Upper lobe of left lung (tissue), 6 donors: ENCODE measurements at regions not wholly inside any gene's neighbourhood (a gene's known extent, or its start where the extent isn't known, plus 50 kb on each side); places are given as distances from the start of the nearest gene placed in this dataset.

Experiments
- ATAC-seq, 2 donors: fragments of 200-7000 bp; cut with Tn5 transposase; one replicate each; pipeline ENCODE4 v1.9.1; 2022; ENCODE audit warnings: mild to moderate bottlenecking in 2 of 2, moderate library complexity in 2 of 2; ENCODE audit not compliant: low FRiP score in 2 of 2
- DNase-seq, 2 donors: peaks; one replicate each; pipeline ENCODE4 v3.0.0-alpha.2; 2019 to 2020
- H3K27ac ChIP-seq, 4 donors: fragments of 200-600 bp; sonication (generic); one replicate each; pipeline ENCODE4 v1.5.1; 2016 to 2019
- H3K27me3 ChIP-seq, 4 donors: fragments of 200-600 bp; sonication (generic); one replicate each; pipeline ENCODE4 v1.5.1; 2017 to 2019
- H3K36me3 ChIP-seq, 4 donors: fragments of 200-600 bp; sonication (generic); one replicate each; pipeline ENCODE4 v1.5.1; 2016 to 2019
- H3K4me1 ChIP-seq, 4 donors: fragments of 200-600 bp; sonication (generic); one replicate each; pipeline ENCODE4 v1.5.1; 2018 to 2019
- H3K4me3 ChIP-seq, 4 donors: fragments of 200-600 bp; sonication (generic); one replicate each; pipeline ENCODE4 v1.5.1; 2017 to 2019; ENCODE audit warnings: mild to moderate bottlenecking in 2 of 4, moderate library complexity in 1 of 4
- H3K9me3 ChIP-seq, 4 donors: fragments of 200-600 bp; sonication (generic); one replicate each; pipeline ENCODE4 v1.5.1; 2018 to 2019
- CTCF ChIP-seq, 6 experiments: fragments of 450-650 bp in 4 of 6; fragments of 200-600 bp in 2 of 6; sonication (generic) in 2 of 6; IDR thresholded peaks; one replicate each; pipeline ENCODE4 v1.5.1; 2016 to 2019; ENCODE audit warnings: antibody characterized with exemption in 6 of 6
- EP300 ChIP-seq, 4 donors: sonication (generic); formaldehyde crosslinking; IDR thresholded peaks; one replicate each; pipeline ENCODE4 v1.5.1; 2017; ENCODE audit warnings: antibody characterized with exemption in 4 of 4, control low read depth in 2 of 4
- POLR2A ChIP-seq, 4 donors: fragments of 450-650 bp; IDR thresholded peaks; one replicate each; pipeline ENCODE4 v1.5.1; 2016 to 2017; ENCODE audit warnings: antibody characterized with exemption in 4 of 4, mild to moderate bottlenecking in 2 of 4
- POLR2AphosphoS5 ChIP-seq, 2 donors: sonication (generic); formaldehyde crosslinking; IDR thresholded peaks; one replicate each; pipeline ENCODE4 v1.5.1; 2017; ENCODE audit warnings: antibody characterized with exemption in 2 of 2
- WGBS, 2 donors: methylation state at CpG; one replicate each; pipeline ENCODE4 v1.1.5; 2017 to 2018; 5-methylcytosine and 5-hydroxymethylcytosine counted together
- donor health status: DM: no; HTN: no; CAD: no; lungs with moderate emphysema.
- donor health status: DM: no; HTN: yes; CAD: no; lungs with severe emphysema.

GRCh38 chr12:124461851-124462623 is 105.4 kb downstream of the NCOR2 start:
- 86 to 89% methylated on average over 11 to 22 of the region's 22 CpGs for WGBS, 2 donors
- H3K9me3 ChIP-seq = no peaks in the 10 kb centered on the region
- DNase-seq (peak in 1 of 2 donors; percentile 67), ATAC-seq (no peak)
- TF ChIP-seq POLR2AphosphoS5 (IDR thresholded peaks at IDR 0.05) = no peak
- H3K4me3 ChIP-seq = no peak overlapping the region
- peaks cover 25 to 77% (median 62%) of the 10 kb centered on the region in 4 donors for H3K36me3 ChIP-seq
- peaks cover 20 to 29% (median 28%) of the 10 kb centered on the region in 4 donors for H3K4me1 ChIP-seq
- H3K27me3 ChIP-seq = no peaks in the 10 kb centered on the region
- no peak overlapping the region for H3K27ac ChIP-seq

GRCh38 chr12:124461241-124461673 is 106.2 kb downstream of the NCOR2 start:
- H3K27me3 ChIP-seq = no peaks in the 10 kb centered on the region
- 92 to 93% methylated on average over 5 to 17 of the region's 17 CpGs for WGBS, 2 donors
- peaks cover 22 to 80% (median 61%) of the 10 kb centered on the region in 4 donors for H3K36me3 ChIP-seq
- H3K27ac ChIP-seq = no peak overlapping the region
- peaks cover 23 to 31% (median 30%) of the 10 kb centered on the region in 4 donors for H3K4me1 ChIP-seq
- H3K9me3 ChIP-seq = no peaks in the 10 kb centered on the region
- no peak for TF ChIP-seq POLR2A (IDR thresholded peaks at IDR 0.05)
- TF ChIP-seq EP300 (IDR thresholded peaks at IDR 0.05) = no peak
- TF ChIP-seq POLR2AphosphoS5 (IDR thresholded peaks at IDR 0.05) = no peak
- TF ChIP-seq CTCF (IDR thresholded peaks at IDR 0.05) = no peak
- DNase-seq (peak in 1 of 2 donors; percentile 77), ATAC-seq (no peak)
- H3K4me3 ChIP-seq = no peak overlapping the region

GRCh38 chr12:124460771-124461170 is 106.6 kb downstream of the NCOR2 start:
- 95 to 97% methylated on average over 5 to 9 of the region's 9 CpGs for WGBS, 2 donors
- DNase-seq (peak in 1 of 2 donors; percentile 41), ATAC-seq (no peak)
- Histone ChIP-seq H3K4me3 (no peak overlapping the region), H3K4me1 (peaks cover 24 to 32% (median 30%) of the 10 kb centered on the region in 4 donors), H3K27me3 (no peaks in the 10 kb centered on the region), H3K9me3 (no peaks in the 10 kb centered on the region), H3K27ac (no peak overlapping the region), H3K36me3 (peaks cover 18 to 80% (median 59%) of the 10 kb centered on the region in 4 donors)
- TF ChIP-seq POLR2AphosphoS5 (IDR thresholded peaks at IDR 0.05) (no peak), POLR2A (IDR thresholded peaks at IDR 0.05) (no peak), CTCF (IDR thresholded peaks at IDR 0.05) (no peak)

GRCh38 chr12:124459852-124460645 is 107.4 kb downstream of the NCOR2 start:
- peak in 1 of 2 donors; percentile 44 for DNase-seq
- TF ChIP-seq EP300 (IDR thresholded peaks at IDR 0.05) = no peak
- no peak for TF ChIP-seq CTCF (IDR thresholded peaks at IDR 0.05)
- TF ChIP-seq POLR2A (IDR thresholded peaks at IDR 0.05) = no peak
- TF ChIP-seq POLR2AphosphoS5 (IDR thresholded peaks at IDR 0.05) = no peak
- H3K27ac ChIP-seq = no peak overlapping the region
- no peaks in the 10 kb centered on the region for H3K9me3 ChIP-seq
- peaks cover 31 to 39% (median 34%) of the 10 kb centered on the region in 4 donors for H3K4me1 ChIP-seq
- ATAC-seq = no peak
- WGBS, 2 donors = 97 to 99% methylated on average over 16 to 18 of the region's 18 CpGs
- no peak overlapping the region for H3K4me3 ChIP-seq
- no peaks in the 10 kb centered on the region for H3K27me3 ChIP-seq
- peaks cover 11 to 78% (median 57%) of the 10 kb centered on the region in 4 donors for H3K36me3 ChIP-seq
